ENCODE measurements at regions not wholly inside any gene's neighbourhood (a gene's known extent, or its start where the extent isn't known, plus 50 kb on each side); places are given as distances from the start of the nearest gene placed in this dataset.

DNA sequence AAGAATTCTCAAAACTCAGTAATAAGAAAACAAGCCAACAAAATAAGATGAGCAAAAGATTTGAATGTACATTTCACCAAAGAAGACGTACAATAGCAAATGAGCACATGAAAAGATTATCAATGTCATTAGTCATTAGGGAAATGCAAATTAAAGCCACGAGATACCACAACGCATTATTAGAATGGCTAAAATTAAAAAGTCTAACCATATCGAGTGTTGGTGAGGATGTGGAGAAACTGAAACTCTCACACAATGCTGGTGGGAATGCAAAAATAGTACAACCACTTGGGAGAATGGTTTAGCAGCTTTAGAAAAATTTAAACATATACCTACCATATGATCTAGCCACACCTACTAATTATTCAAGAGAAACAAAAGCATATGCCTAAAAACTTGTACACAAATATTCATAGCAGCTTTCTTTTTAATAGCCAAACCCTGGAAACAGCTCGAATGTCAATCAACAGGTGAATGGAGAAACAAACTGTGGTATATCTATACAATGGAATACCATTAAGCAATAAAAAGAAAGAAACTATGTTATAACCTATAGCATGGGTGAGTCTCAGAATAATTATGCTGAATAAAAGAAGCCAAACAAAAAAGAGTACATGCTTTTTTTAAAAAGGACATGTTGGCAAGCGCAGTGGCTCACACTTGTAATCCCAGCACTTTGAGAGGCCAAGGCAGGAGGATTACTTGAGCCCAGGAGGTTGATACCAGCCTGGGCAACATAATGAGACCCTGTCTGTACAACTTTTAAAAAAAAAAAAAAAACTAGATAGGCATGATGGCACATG is 103.6 kb downstream of the LITAF start:
- TF ChIP-seq, protein P1, sequence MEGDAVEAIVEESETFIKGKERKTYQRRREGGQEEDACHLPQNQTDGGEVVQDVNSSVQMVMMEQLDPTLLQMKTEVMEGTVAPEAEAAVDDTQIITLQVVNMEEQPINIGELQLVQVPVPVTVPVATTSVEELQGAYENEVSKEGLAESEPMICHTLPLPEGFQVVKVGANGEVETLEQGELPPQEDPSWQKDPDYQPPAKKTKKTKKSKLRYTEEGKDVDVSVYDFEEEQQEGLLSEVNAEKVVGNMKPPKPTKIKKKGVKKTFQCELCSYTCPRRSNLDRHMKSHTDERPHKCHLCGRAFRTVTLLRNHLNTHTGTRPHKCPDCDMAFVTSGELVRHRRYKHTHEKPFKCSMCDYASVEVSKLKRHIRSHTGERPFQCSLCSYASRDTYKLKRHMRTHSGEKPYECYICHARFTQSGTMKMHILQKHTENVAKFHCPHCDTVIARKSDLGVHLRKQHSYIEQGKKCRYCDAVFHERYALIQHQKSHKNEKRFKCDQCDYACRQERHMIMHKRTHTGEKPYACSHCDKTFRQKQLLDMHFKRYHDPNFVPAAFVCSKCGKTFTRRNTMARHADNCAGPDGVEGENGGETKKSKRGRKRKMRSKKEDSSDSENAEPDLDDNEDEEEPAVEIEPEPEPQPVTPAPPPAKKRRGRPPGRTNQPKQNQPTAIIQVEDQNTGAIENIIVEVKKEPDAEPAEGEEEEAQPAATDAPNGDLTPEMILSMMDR (IDR thresholded peaks at IDR 0.05; ENCODE audit: low read depth, low read length) = no peak
- no peak for TF ChIP-seq EZH2phosphoT487 (IDR thresholded peaks at IDR 0.05; ENCODE audit: low read depth)
